SK-N-SH treated with all-trans-retinoic acid at 6 μM for 48 hours (cell line): ENCODE measurements at regions not wholly inside any gene's neighbourhood (a gene's known extent, or its start where the extent isn't known, plus 50 kb on each side); places are given as distances from the start of the nearest gene placed in this dataset.

ENCODE experiments used
- ATAC-seq: fragments of 200-7000 bp; cut with Tn5 transposase; 3 replicates; pipeline ENCODE4 v1.9.1; 2020; ENCODE audit warnings: mild to moderate bottlenecking, moderate library complexity
- ARNTL ChIP-seq: fragments of 450-650 bp; formaldehyde crosslinking; IDR thresholded peaks from 2 replicates; pipeline ENCODE4 v1.5.0; 2020; ENCODE audit warnings: low read depth, mild to moderate bottlenecking, moderate library complexity, borderline replicate concordance
- BACH2 ChIP-seq: fragments of 250-450 bp; sonication (Bioruptor Pico); IDR thresholded peaks from 2 replicates; pipeline ENCODE4 v1.9.0; 2021; ENCODE audit warnings: mild to moderate bottlenecking, borderline replicate concordance
- CSDC2 ChIP-seq: fragments of 250-450 bp; sonication (Bioruptor Pico); IDR thresholded peaks from 2 replicates; pipeline ENCODE4 v1.5.0; 2020; ENCODE audit warnings: mild to moderate bottlenecking, moderate library complexity
- GLIS3 ChIP-seq: fragments of 250-450 bp; sonication (Bioruptor Pico); IDR thresholded peaks from 2 replicates; pipeline ENCODE4 v1.5.0; 2020; ENCODE audit warnings: mild to moderate bottlenecking, moderate library complexity
- ISL1 ChIP-seq: fragments of 250-450 bp; sonication (Bioruptor Pico); IDR thresholded peaks from 2 replicates; pipeline ENCODE4 v2.1.2; 2022; ENCODE audit warnings: mild to moderate bottlenecking, moderate library complexity
- PPARA ChIP-seq: fragments of 250-450 bp; sonication (Bioruptor Pico); IDR thresholded peaks from 2 replicates; pipeline ENCODE4 v1.5.0; 2020; ENCODE audit warnings: mild to moderate bottlenecking, borderline replicate concordance
- RARB ChIP-seq: fragments of 250-450 bp; sonication (Bioruptor Pico); IDR thresholded peaks from 2 replicates; pipeline ENCODE4 v1.8.0; 2021; ENCODE audit warnings: mild to moderate bottlenecking, moderate library complexity
- SNAI2 ChIP-seq: fragments of 250-450 bp; sonication (Bioruptor Pico); IDR thresholded peaks from 2 replicates; pipeline ENCODE4 v1.5.0; 2020; ENCODE audit warnings: mild to moderate bottlenecking, moderate library complexity
- TCF4 ChIP-seq: fragments of 250-450 bp; sonication (Bioruptor Pico); IDR thresholded peaks from 2 replicates; pipeline ENCODE4 v1.8.0; 2021; ENCODE audit warnings: mild to moderate bottlenecking, moderate library complexity, borderline replicate concordance
- TOX ChIP-seq: fragments of 250-450 bp; sonication (Bioruptor Pico); IDR thresholded peaks from 2 replicates; pipeline ENCODE4 v1.8.0; 2021; ENCODE audit warnings: mild to moderate bottlenecking, moderate library complexity, borderline replicate concordance
- ZC3H10 ChIP-seq: fragments of 250-450 bp; sonication (Bioruptor Pico); IDR thresholded peaks from 2 replicates; pipeline ENCODE4 v1.5.1; 2021; ENCODE audit warnings: mild to moderate bottlenecking, moderate library complexity
- ZFP3 ChIP-seq: fragments of 250-450 bp; sonication (Bioruptor Pico); IDR thresholded peaks from 2 replicates; pipeline ENCODE4 v1.5.0; 2020; ENCODE audit warnings: mild to moderate bottlenecking, moderate library complexity
- ZFP30 ChIP-seq: fragments of 450-650 bp; formaldehyde crosslinking; IDR thresholded peaks from 2 replicates; pipeline ENCODE4 v1.5.0; 2022; ENCODE audit warnings: mild to moderate bottlenecking, moderate library complexity
- ZNF70 ChIP-seq: fragments of 450-650 bp; formaldehyde crosslinking; IDR thresholded peaks from 2 replicates; pipeline ENCODE4 v1.5.0; 2020; ENCODE audit warnings: mild to moderate bottlenecking, moderate library complexity
- ZNF8 ChIP-seq: fragments of 450-650 bp; formaldehyde crosslinking; IDR thresholded peaks from 2 replicates; pipeline ENCODE4 v1.5.0; 2020; ENCODE audit warnings: mild to moderate bottlenecking, moderate library complexity
- TF ChIP-seq, protein P1 (sequence below): fragments of 250-450 bp; sonication (Bioruptor Pico); IDR thresholded peaks from 2 replicates; pipeline ENCODE4 v1.5.0; 2020; ENCODE audit warnings: mild to moderate bottlenecking, moderate library complexity
- TF ChIP-seq, protein P2 (sequence below): fragments of 250-450 bp; sonication (Bioruptor Pico); IDR thresholded peaks from 2 replicates; pipeline ENCODE4 v1.8.0; 2020; ENCODE audit warnings: mild to moderate bottlenecking, moderate library complexity, borderline replicate concordance
- TF ChIP-seq, protein P3 (sequence below): fragments of 250-450 bp; sonication (Bioruptor Pico); IDR thresholded peaks from 2 replicates; pipeline ENCODE4 v1.5.1; 2021; ENCODE audit warnings: mild to moderate bottlenecking, moderate library complexity
- TF ChIP-seq, protein P4 (sequence below): fragments of 250-450 bp; sonication (Bioruptor Pico); IDR thresholded peaks from 2 replicates; pipeline ENCODE4 v1.5.1; 2020; ENCODE audit warnings: low read depth, mild to moderate bottlenecking, moderate library complexity

DNA sequence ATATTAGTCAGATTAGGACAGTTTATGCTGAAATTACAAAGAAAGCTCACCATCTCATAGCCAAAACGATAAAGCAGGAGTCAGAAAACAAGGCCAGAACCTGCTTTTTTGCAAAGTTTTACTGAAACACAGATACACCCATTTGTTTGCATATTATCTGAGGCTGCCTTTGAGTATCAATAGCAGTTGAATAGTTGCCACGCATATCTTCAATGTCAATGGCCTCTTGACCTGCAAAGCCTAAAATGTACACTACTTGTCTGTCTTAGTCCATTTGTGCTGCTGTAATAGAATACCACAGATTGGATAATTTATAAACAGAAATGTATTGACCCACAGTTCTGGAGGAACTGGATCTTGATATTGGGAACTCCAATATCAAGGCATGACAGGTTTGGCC is 94.1 kb upstream of the NT5E start:
- ATAC-seq = no peak
- TF ChIP-seq ARNTL (CRISPR knock-in tag) (no peak), CSDC2 (CRISPR knock-in tag) (no peak), GLIS3 (CRISPR knock-in tag) (no peak), ZNF8 (CRISPR knock-in tag) (no peak), ZFP30 (CRISPR knock-in tag) (no peak), ZC3H10 (no peak)
- TF ChIP-seq, protein P1, sequence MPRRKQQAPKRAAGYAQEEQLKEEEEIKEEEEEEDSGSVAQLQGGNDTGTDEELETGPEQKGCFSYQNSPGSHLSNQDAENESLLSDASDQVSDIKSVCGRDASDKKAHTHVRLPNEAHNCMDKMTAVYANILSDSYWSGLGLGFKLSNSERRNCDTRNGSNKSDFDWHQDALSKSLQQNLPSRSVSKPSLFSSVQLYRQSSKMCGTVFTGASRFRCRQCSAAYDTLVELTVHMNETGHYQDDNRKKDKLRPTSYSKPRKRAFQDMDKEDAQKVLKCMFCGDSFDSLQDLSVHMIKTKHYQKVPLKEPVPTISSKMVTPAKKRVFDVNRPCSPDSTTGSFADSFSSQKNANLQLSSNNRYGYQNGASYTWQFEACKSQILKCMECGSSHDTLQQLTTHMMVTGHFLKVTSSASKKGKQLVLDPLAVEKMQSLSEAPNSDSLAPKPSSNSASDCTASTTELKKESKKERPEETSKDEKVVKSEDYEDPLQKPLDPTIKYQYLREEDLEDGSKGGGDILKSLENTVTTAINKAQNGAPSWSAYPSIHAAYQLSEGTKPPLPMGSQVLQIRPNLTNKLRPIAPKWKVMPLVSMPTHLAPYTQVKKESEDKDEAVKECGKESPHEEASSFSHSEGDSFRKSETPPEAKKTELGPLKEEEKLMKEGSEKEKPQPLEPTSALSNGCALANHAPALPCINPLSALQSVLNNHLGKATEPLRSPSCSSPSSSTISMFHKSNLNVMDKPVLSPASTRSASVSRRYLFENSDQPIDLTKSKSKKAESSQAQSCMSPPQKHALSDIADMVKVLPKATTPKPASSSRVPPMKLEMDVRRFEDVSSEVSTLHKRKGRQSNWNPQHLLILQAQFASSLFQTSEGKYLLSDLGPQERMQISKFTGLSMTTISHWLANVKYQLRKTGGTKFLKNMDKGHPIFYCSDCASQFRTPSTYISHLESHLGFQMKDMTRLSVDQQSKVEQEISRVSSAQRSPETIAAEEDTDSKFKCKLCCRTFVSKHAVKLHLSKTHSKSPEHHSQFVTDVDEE (CRISPR knock-in tag) = no peak
- TF ChIP-seq, protein P2, sequence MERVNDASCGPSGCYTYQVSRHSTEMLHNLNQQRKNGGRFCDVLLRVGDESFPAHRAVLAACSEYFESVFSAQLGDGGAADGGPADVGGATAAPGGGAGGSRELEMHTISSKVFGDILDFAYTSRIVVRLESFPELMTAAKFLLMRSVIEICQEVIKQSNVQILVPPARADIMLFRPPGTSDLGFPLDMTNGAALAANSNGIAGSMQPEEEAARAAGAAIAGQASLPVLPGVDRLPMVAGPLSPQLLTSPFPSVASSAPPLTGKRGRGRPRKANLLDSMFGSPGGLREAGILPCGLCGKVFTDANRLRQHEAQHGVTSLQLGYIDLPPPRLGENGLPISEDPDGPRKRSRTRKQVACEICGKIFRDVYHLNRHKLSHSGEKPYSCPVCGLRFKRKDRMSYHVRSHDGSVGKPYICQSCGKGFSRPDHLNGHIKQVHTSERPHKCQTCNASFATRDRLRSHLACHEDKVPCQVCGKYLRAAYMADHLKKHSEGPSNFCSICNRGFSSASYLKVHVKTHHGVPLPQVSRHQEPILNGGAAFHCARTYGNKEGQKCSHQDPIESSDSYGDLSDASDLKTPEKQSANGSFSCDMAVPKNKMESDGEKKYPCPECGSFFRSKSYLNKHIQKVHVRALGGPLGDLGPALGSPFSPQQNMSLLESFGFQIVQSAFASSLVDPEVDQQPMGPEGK (CRISPR knock-in tag) = no peak
- TF ChIP-seq, protein P3, sequence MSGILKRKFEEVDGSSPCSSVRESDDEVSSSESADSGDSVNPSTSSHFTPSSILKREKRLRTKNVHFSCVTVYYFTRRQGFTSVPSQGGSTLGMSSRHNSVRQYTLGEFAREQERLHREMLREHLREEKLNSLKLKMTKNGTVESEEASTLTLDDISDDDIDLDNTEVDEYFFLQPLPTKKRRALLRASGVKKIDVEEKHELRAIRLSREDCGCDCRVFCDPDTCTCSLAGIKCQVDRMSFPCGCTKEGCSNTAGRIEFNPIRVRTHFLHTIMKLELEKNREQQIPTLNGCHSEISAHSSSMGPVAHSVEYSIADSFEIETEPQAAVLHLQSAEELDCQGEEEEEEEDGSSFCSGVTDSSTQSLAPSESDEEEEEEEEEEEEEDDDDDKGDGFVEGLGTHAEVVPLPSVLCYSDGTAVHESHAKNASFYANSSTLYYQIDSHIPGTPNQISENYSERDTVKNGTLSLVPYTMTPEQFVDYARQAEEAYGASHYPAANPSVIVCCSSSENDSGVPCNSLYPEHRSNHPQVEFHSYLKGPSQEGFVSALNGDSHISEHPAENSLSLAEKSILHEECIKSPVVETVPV (CRISPR knock-in tag) = no peak
- TF ChIP-seq, protein P4, sequence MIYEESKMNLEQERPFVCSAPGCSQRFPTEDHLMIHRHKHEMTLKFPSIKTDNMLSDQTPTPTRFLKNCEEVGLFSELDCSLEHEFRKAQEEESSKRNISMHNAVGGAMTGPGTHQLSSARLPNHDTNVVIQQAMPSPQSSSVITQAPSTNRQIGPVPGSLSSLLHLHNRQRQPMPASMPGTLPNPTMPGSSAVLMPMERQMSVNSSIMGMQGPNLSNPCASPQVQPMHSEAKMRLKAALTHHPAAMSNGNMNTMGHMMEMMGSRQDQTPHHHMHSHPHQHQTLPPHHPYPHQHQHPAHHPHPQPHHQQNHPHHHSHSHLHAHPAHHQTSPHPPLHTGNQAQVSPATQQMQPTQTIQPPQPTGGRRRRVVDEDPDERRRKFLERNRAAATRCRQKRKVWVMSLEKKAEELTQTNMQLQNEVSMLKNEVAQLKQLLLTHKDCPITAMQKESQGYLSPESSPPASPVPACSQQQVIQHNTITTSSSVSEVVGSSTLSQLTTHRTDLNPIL = no peak

DNA sequence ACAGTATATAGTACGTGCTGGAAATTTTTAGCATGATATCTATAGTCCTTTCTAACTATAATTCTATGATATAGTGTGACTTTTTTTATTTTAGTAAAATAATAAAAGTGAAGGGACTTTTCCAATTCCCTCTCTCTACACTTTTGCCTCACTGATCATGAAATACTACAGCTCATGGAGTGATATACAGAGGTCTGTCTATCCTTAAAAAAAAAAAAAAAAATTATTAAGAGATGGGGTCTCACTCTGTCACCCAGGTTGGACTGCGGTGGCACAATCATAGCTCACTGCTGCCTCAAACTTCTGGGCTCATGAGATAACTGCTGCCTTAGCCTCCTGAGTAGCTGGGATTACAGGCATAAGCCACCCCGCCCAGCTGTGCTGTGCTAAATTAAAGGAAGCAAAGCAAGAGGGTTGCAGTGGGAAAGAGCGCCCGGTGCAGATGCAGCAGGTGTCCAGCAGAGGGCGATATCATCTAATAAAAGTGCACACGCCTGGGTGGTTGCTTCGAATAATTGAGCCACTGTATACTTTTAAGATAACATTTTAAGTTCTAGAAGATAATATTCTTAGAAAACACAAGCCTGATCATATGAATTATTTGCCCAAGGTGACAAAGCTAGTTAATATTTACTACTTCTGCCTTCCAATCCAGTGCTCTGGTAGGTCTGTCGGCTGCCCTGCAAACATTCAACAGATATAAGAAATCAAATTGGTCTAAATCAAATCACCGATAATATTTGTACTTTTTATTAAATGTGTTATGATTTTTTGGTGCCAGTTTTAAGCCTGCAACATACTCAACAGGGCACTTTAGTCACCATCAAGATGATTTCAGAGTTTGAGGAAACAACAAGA is 94.9 kb upstream of the NT5E start:
- no peak for TF ChIP-seq PPARA (CRISPR knock-in tag)
- no peak for TF ChIP-seq SNAI2 (CRISPR knock-in tag)
- ATAC-seq = peak; percentile 96

DNA sequence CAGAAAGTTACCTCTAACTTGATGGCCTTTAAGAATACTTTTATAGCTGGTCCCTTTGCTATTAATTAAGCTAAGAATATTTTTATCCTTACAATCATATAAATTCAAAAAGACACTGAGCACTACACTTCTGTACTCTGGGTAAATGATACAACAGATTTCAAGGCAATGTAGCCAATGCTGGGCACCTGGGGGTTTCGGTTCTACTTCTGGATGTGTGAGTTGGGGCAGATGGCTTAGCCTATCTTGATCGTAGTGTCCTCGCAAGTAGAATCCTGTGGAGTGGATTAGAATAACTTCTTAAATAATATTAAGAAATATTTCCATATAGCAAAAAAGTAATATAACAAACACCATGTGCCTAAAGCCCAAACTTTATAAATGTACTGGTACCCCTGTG is 96.9 kb upstream of the NT5E start:
- ATAC-seq = no peak
- TF ChIP-seq ZC3H10 (no peak), RARB (no peak), ZFP3 (no peak), TCF4 (CRISPR knock-in tag) (no peak), ARNTL (CRISPR knock-in tag) (no peak), ISL1 (no peak), PPARA (CRISPR knock-in tag) (no peak), ZFP30 (CRISPR knock-in tag) (no peak), SNAI2 (CRISPR knock-in tag) (no peak), BACH2 (no peak), CSDC2 (CRISPR knock-in tag) (no peak), GLIS3 (CRISPR knock-in tag) (no peak), ZNF70 (no peak), TOX (CRISPR knock-in tag) (no peak), ZNF8 (CRISPR knock-in tag) (no peak)
- TF ChIP-seq, protein P1 (CRISPR knock-in tag) = no peak
- TF ChIP-seq, protein P4 = no peak
- TF ChIP-seq, protein P3 (CRISPR knock-in tag) = no peak
